ENCODE measurements at regions not wholly inside any gene's neighbourhood (a gene's known extent, or its start where the extent isn't known, plus 50 kb on each side); places are given as distances from the start of the nearest gene placed in this dataset.

DNA sequence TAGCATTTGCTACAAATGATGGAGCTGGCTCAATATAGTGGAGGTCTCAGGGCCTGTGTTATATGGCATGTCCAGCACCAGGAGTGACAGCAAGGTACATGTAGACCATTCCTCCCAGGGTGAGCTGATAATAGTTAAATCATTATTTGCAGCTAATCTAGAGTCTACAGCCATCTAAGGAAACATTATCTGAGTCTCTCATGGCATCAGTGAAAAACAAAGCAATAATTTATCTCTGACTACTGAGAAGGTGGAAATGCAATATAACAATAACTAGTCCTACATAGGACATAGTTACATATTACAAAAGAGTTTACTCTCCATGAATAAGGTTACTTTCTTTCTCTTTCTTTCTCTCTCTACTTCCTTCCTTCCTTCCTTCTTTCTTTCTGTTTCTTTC, 143.4 kb upstream of the KCNK2 start:
- H3K36me3 Mint-ChIP-seq = no peaks in the 10 kb centered on the region
- no peak overlapping the region for H3K4me3 Mint-ChIP-seq
- H3K36me3 ChIP-seq (ENCODE audit: control insufficient read depth, insufficient read depth, low read length) = no peaks in the 10 kb centered on the region

GRCh38 chr1:214941061-214941460, 141.5 kb upstream of the KCNK2 start:
- no peaks in the 10 kb centered on the region for H3K4me1 ChIP-seq (ENCODE audit: control insufficient read depth, insufficient read depth, low read length, poor library complexity, severe bottlenecking)
- no peaks in the 10 kb centered on the region for H3K36me3 ChIP-seq (ENCODE audit: control insufficient read depth, insufficient read depth, low read length)
- H3K27me3 ChIP-seq (ENCODE audit: control insufficient read depth, insufficient read depth, low read length) = no peaks in the 10 kb centered on the region
- Mint-ChIP-seq H3K4me3 (no peak overlapping the region), H3K27me3 (no peaks in the 10 kb centered on the region), H3K36me3 (no peaks in the 10 kb centered on the region), H3K4me1 (no peaks in the 10 kb centered on the region), H3K9me3 (peaks cover 0 to 6% (median 0%) of the 10 kb centered on the region in 7 donors), H3K27ac (no peak overlapping the region)
- no peak for ATAC-seq (ENCODE audit: low read depth in 2 of 2)
- no peak overlapping the region for H3K27ac ChIP-seq (ENCODE audit: insufficient read depth, low read length, poor library complexity, severe bottlenecking)
- DNase-seq = no peak
- no peak overlapping the region for H3K4me3 ChIP-seq (ENCODE audit: low read depth, low read length)
- no peaks in the 10 kb centered on the region for H3K9me3 ChIP-seq (ENCODE audit: control insufficient read depth in 2 of 2, low read length in 2 of 2)

More for the DNA sequence above, 143.4 kb upstream of the KCNK2 start:
- Histone ChIP-seq H3K9me3 (ENCODE audit: control insufficient read depth in 2 of 2, low read length in 2 of 2) (no peaks in the 10 kb centered on the region), H3K27me3 (ENCODE audit: control insufficient read depth, insufficient read depth, low read length) (no peaks in the 10 kb centered on the region), H3K27ac (ENCODE audit: insufficient read depth, low read length, poor library complexity, severe bottlenecking) (no peak overlapping the region), H3K4me3 (ENCODE audit: low read depth, low read length) (no peak overlapping the region), H3K4me1 (ENCODE audit: control insufficient read depth, insufficient read depth, low read length, poor library complexity, severe bottlenecking) (no peaks in the 10 kb centered on the region)
- H3K27me3 Mint-ChIP-seq = no peaks in the 10 kb centered on the region
- no peak overlapping the region for H3K27ac Mint-ChIP-seq
- peaks cover 0 to 7% (median 0%) of the 10 kb centered on the region in 7 donors for H3K9me3 Mint-ChIP-seq
- ATAC-seq (ENCODE audit: low read depth in 2 of 2) = no peak
- DNase-seq = no peak
- no peaks in the 10 kb centered on the region for H3K4me1 Mint-ChIP-seq

DNA sequence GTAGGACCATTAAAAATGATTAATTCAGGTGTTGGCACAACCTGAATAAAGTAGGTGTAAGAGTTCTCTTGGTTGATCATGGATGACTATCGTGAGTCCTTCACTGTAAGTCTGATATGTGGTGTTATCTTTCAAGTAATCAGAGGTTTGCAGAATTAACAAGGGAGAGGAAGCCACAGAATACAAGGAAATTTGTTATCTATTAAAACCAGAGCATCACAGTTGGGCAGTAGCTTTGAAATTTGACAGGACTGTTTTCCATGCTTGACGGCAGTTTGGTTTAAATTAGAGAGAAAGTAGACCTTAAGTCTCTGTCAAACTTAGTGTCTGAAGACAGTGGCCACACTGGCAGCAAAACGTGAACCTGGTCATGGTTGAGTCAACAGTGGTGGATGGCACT, 139.5 kb upstream of the KCNK2 start:
- Histone ChIP-seq H3K4me1 (ENCODE audit: control insufficient read depth, insufficient read depth, low read length, poor library complexity, severe bottlenecking) (no peaks in the 10 kb centered on the region), H3K9me3 (ENCODE audit: control insufficient read depth in 2 of 2, low read length in 2 of 2) (no peaks in the 10 kb centered on the region), H3K27me3 (ENCODE audit: control insufficient read depth, insufficient read depth, low read length) (no peaks in the 10 kb centered on the region), H3K4me3 (ENCODE audit: low read depth, low read length) (no peak overlapping the region), H3K27ac (ENCODE audit: insufficient read depth, low read length, poor library complexity, severe bottlenecking) (no peak overlapping the region), H3K36me3 (ENCODE audit: control insufficient read depth, insufficient read depth, low read length) (no peaks in the 10 kb centered on the region)
- no peaks in the 10 kb centered on the region for H3K36me3 Mint-ChIP-seq
- no peak overlapping the region for H3K4me3 Mint-ChIP-seq
- peaks cover 0 to 6% (median 2%) of the 10 kb centered on the region in 7 donors for H3K9me3 Mint-ChIP-seq
- no peaks in the 10 kb centered on the region for H3K27me3 Mint-ChIP-seq
- DNase-seq (no peak), ATAC-seq (ENCODE audit: low read depth in 2 of 2) (no peak)
- no peaks in the 10 kb centered on the region for H3K4me1 Mint-ChIP-seq
- no peak overlapping the region for H3K27ac Mint-ChIP-seq

DNA sequence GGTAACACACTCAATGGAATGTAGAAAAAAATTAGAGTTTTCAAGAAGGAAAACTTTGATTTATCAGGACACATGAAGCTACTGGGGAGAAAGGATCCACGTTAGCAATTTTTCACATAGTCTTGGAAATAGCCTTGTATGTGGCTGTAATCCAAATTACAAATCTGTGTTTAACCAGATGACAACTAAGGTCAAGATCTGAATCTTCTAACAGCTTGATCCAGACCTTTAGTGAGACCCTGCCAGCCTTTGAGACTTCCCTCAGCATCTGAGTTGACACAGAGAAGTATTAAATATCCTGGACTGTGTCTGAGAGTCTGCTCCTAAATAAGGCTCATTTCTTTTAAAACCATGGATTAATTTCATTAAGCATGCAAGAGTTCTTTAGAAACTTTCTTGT, 135.9 kb upstream of the KCNK2 start:
- H3K27me3 Mint-ChIP-seq = no peaks in the 10 kb centered on the region
- H3K4me1 Mint-ChIP-seq = no peaks in the 10 kb centered on the region
- H3K4me1 ChIP-seq (ENCODE audit: control insufficient read depth, insufficient read depth, low read length, poor library complexity, severe bottlenecking) = no peaks in the 10 kb centered on the region
- H3K9me3 Mint-ChIP-seq = peaks cover 0 to 6% (median 2%) of the 10 kb centered on the region in 7 donors
- H3K4me3 ChIP-seq (ENCODE audit: low read depth, low read length) = no peak overlapping the region
- DNase-seq (no peak), ATAC-seq (ENCODE audit: low read depth in 2 of 2) (no peak)
- no peak overlapping the region for H3K27ac Mint-ChIP-seq
- H3K4me3 Mint-ChIP-seq = no peak overlapping the region
- no peaks in the 10 kb centered on the region for H3K36me3 Mint-ChIP-seq
- no peaks in the 10 kb centered on the region for H3K9me3 ChIP-seq (ENCODE audit: control insufficient read depth in 2 of 2, low read length in 2 of 2)
- no peak overlapping the region for H3K27ac ChIP-seq (ENCODE audit: insufficient read depth, low read length, poor library complexity, severe bottlenecking)
- no peaks in the 10 kb centered on the region for H3K36me3 ChIP-seq (ENCODE audit: control insufficient read depth, insufficient read depth, low read length)
- no peaks in the 10 kb centered on the region for H3K27me3 ChIP-seq (ENCODE audit: control insufficient read depth, insufficient read depth, low read length)

- Histone ChIP-seq H3K4me1 (ENCODE audit: control insufficient read depth, insufficient read depth, low read length, poor library complexity, severe bottlenecking) (no peaks in the 10 kb centered on the region), H3K36me3 (ENCODE audit: control insufficient read depth, insufficient read depth, low read length) (no peaks in the 10 kb centered on the region), H3K27ac (ENCODE audit: insufficient read depth, low read length, poor library complexity, severe bottlenecking) (no peak overlapping the region), H3K9me3 (ENCODE audit: control insufficient read depth in 2 of 2, low read length in 2 of 2) (no peaks in the 10 kb centered on the region), H3K4me3 (ENCODE audit: low read depth, low read length) (no peak overlapping the region), H3K27me3 (ENCODE audit: control insufficient read depth, insufficient read depth, low read length) (no peaks in the 10 kb centered on the region)
- H3K27ac Mint-ChIP-seq = no peak overlapping the region
- H3K4me1 Mint-ChIP-seq = no peaks in the 10 kb centered on the region
- no peaks in the 10 kb centered on the region for H3K36me3 Mint-ChIP-seq
- no peak for DNase-seq
- H3K4me3 Mint-ChIP-seq = no peak overlapping the region
- peaks cover 0 to 6% (median 0%) of the 10 kb centered on the region in 7 donors for H3K9me3 Mint-ChIP-seq
- no peak for ATAC-seq (ENCODE audit: low read depth in 2 of 2)
- H3K27me3 Mint-ChIP-seq = no peaks in the 10 kb centered on the region
These were observed 129.9 kb upstream of the KCNK2 start for GRCh38 chr1:214952648-214953047.

DNA sequence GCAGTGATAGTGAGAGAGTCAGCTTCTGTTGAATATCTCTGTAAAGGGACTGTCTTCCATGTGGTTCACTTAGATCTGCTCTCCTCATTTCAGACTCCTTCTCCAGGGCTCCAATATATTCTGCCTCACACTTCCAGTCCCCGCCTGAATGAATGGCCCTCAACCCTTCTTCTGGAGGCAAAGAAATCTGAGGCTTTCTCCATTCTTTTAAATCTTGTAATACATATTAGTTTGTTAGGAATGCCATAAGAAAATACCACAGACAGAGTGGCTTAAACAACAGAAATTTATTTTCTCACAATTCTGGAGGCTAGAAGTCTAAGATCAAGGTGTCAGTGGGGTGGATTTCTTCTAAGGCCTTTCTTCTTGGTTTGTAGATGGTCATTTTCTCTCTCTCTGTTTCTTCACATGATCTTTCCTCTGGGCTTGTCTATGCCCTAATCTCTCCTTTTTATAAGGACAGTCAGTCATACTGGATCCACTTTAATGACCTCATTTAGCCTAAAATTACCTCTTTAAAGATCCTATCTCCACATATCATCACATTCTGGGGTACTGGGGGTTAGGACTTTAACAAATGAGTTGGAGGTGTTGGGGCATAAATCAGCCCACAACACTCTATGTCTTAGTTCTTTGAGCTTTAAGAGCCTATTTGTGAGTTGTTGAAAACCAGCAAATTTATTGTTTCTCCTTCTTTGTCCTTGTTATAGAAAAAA, 128.5 kb upstream of the KCNK2 start:
- Mint-ChIP-seq H3K4me1 (no peaks in the 10 kb centered on the region), H3K36me3 (no peaks in the 10 kb centered on the region), H3K27ac (no peak overlapping the region), H3K9me3 (peaks cover 0 to 4% (median 0%) of the 10 kb centered on the region in 7 donors), H3K27me3 (no peaks in the 10 kb centered on the region), H3K4me3 (no peak overlapping the region)
- Histone ChIP-seq H3K4me3 (ENCODE audit: low read depth, low read length) (no peak overlapping the region), H3K4me1 (ENCODE audit: control insufficient read depth, insufficient read depth, low read length, poor library complexity, severe bottlenecking) (no peaks in the 10 kb centered on the region), H3K36me3 (ENCODE audit: control insufficient read depth, insufficient read depth, low read length) (no peaks in the 10 kb centered on the region), H3K27me3 (ENCODE audit: control insufficient read depth, insufficient read depth, low read length) (no peaks in the 10 kb centered on the region), H3K27ac (ENCODE audit: insufficient read depth, low read length, poor library complexity, severe bottlenecking) (no peak overlapping the region), H3K9me3 (ENCODE audit: control insufficient read depth in 2 of 2, low read length in 2 of 2) (no peaks in the 10 kb centered on the region)
- no peak for DNase-seq
- ATAC-seq (ENCODE audit: low read depth in 2 of 2) = no peak

GRCh38 chr1:214954617-214954949, 128.0 kb upstream of the KCNK2 start:
- Mint-ChIP-seq H3K4me1 (no peaks in the 10 kb centered on the region), H3K36me3 (no peaks in the 10 kb centered on the region), H3K4me3 (no peak overlapping the region), H3K27ac (no peak overlapping the region), H3K27me3 (no peaks in the 10 kb centered on the region), H3K9me3 (peaks cover 0 to 4% (median 0%) of the 10 kb centered on the region in 7 donors)
- ATAC-seq (ENCODE audit: low read depth in 2 of 2) (no peak), DNase-seq (no peak)
- no peaks in the 10 kb centered on the region for H3K27me3 ChIP-seq (ENCODE audit: control insufficient read depth, insufficient read depth, low read length)
- no peaks in the 10 kb centered on the region for H3K36me3 ChIP-seq (ENCODE audit: control insufficient read depth, insufficient read depth, low read length)
- H3K4me1 ChIP-seq (ENCODE audit: control insufficient read depth, insufficient read depth, low read length, poor library complexity, severe bottlenecking) = no peaks in the 10 kb centered on the region
- no peak overlapping the region for H3K4me3 ChIP-seq (ENCODE audit: low read depth, low read length)
- no peaks in the 10 kb centered on the region for H3K9me3 ChIP-seq (ENCODE audit: control insufficient read depth in 2 of 2, low read length in 2 of 2)
- no peak overlapping the region for H3K27ac ChIP-seq (ENCODE audit: insufficient read depth, low read length, poor library complexity, severe bottlenecking)

GRCh38 chr1:214957330-214958137, 125.0 kb upstream of the KCNK2 start:
- H3K36me3 Mint-ChIP-seq = no peaks in the 10 kb centered on the region
- Histone ChIP-seq H3K36me3 (ENCODE audit: control insufficient read depth, insufficient read depth, low read length) (no peaks in the 10 kb centered on the region), H3K27me3 (ENCODE audit: control insufficient read depth, insufficient read depth, low read length) (no peaks in the 10 kb centered on the region), H3K4me3 (ENCODE audit: low read depth, low read length) (no peak overlapping the region), H3K4me1 (ENCODE audit: control insufficient read depth, insufficient read depth, low read length, poor library complexity, severe bottlenecking) (no peaks in the 10 kb centered on the region), H3K27ac (ENCODE audit: insufficient read depth, low read length, poor library complexity, severe bottlenecking) (no peak overlapping the region), H3K9me3 (ENCODE audit: control insufficient read depth in 2 of 2, low read length in 2 of 2) (no peaks in the 10 kb centered on the region)
- peak in 1 of 3 donors; percentile 5 for DNase-seq
- no peak overlapping the region for H3K27ac Mint-ChIP-seq
- peaks cover 0 to 4% (median 0%) of the 10 kb centered on the region in 7 donors for H3K9me3 Mint-ChIP-seq
- no peak for ATAC-seq (ENCODE audit: low read depth in 2 of 2)
- H3K4me1 Mint-ChIP-seq = no peaks in the 10 kb centered on the region
- no peaks in the 10 kb centered on the region for H3K27me3 Mint-ChIP-seq
- no peak overlapping the region for H3K4me3 Mint-ChIP-seq
